Suppressor macrophage (primary cell): ENCODE measurements at regions not wholly inside any gene's neighbourhood (a gene's known extent, or its start where the extent isn't known, plus 50 kb on each side); places are given as distances from the start of the nearest gene placed in this dataset.

Experiments
- DNase-seq, 4 experiments: peaks; one replicate each; pipeline ENCODE4 v3.0.0-alpha.2; 2020 to 2022

- DNase-seq: no peak
Measured at GRCh38 chr1:191162762-191163161, 685.1 kb upstream of the BRINP3 start.

GRCh38 chr1:191163621-191164020 lies 686.0 kb upstream of the BRINP3 start:
- no peak for DNase-seq

GRCh38 chr1:191174298-191174697 lies 696.6 kb upstream of the BRINP3 start:
- peak in 2 of 4 experiments; percentile 34 to 40 for DNase-seq

GRCh38 chr1:191176131-191176530 lies 698.5 kb upstream of the BRINP3 start:
- DNase-seq: no peak

- peak in 1 of 4 experiments; percentile 6 for DNase-seq
Measured at GRCh38 chr1:191206513-191207207, 729.0 kb upstream of the BRINP3 start.

- DNase-seq: no peak
Measured at GRCh38 chr1:191222206-191222605, 744.5 kb upstream of the BRINP3 start.

- DNase-seq: no peak
Measured at GRCh38 chr1:191240925-191241324, 763.3 kb upstream of the BRINP3 start.

GRCh38 chr1:191255354-191256054 lies 777.8 kb upstream of the BRINP3 start:
- no peak for DNase-seq

GRCh38 chr1:191256917-191257316 lies 779.3 kb upstream of the BRINP3 start:
- DNase-seq: no peak

GRCh38 chr1:191260056-191260455 lies 782.4 kb upstream of the BRINP3 start:
- no peak for DNase-seq

- DNase-seq: peak in 2 of 4 experiments; percentile 39 to 51
Measured at GRCh38 chr1:191261111-191261510, 783.4 kb upstream of the BRINP3 start.

- no peak for DNase-seq
Measured at GRCh38 chr1:191279266-191279800, 801.7 kb upstream of the BRINP3 start.

GRCh38 chr1:191284175-191284574 lies 806.5 kb upstream of the BRINP3 start:
- no peak for DNase-seq

- DNase-seq: no peak
Measured at GRCh38 chr1:191290441-191290840, 812.8 kb upstream of the BRINP3 start.

- no peak for DNase-seq
Measured at GRCh38 chr1:191305370-191305769, 827.7 kb upstream of the BRINP3 start.

- DNase-seq: no peak
Measured at GRCh38 chr1:191306916-191307315, 829.3 kb upstream of the BRINP3 start.

GRCh38 chr1:191320062-191320461 lies 838.2 kb upstream of the RGS18 start:
- no peak for DNase-seq

- DNase-seq: no peak
Measured at GRCh38 chr1:191327868-191328267, 830.4 kb upstream of the RGS18 start.

- no peak for DNase-seq
Measured at GRCh38 chr1:191343816-191344215, 814.4 kb upstream of the RGS18 start.

- DNase-seq: no peak
Measured at GRCh38 chr1:191346381-191346780, 811.9 kb upstream of the RGS18 start.

- no peak for DNase-seq
Measured at GRCh38 chr1:191348328-191348727, 809.9 kb upstream of the RGS18 start.

- no peak for DNase-seq
Measured at GRCh38 chr1:191350938-191351337, 807.3 kb upstream of the RGS18 start.

- no peak for DNase-seq
Measured at GRCh38 chr1:191358724-191359123, 799.5 kb upstream of the RGS18 start.

- DNase-seq: no peak
Measured at GRCh38 chr1:191366686-191367085, 791.6 kb upstream of the RGS18 start.
